H9 (cell line): ENCODE measurements at regions not wholly inside any gene's neighbourhood (a gene's known extent, or its start where the extent isn't known, plus 50 kb on each side); places are given as distances from the start of the nearest gene placed in this dataset.

Experiments
- DNase-seq: peaks from one replicate; pipeline ENCODE4 v3.0.0-alpha.2; 2017
- H2AFZ ChIP-seq: one replicate; pipeline ENCODE4 v1.6.1; 2013; ENCODE audit warnings: mild to moderate bottlenecking, low read length, control low read depth, moderate library complexity
- H2AK5ac ChIP-seq: 2 replicates; pipeline ENCODE4 v1.6.1; 2013; ENCODE audit warnings: low read length, control low read depth, mixed read lengths; ENCODE audit not compliant: insufficient read length
- H2BK120ac ChIP-seq: one replicate; pipeline ENCODE4 v1.6.1; 2013; ENCODE audit warnings: low read depth, mild to moderate bottlenecking, low read length, control low read depth, inconsistent platforms; ENCODE audit not compliant: poor library complexity, severe bottlenecking
- H2BK12ac ChIP-seq: 2 replicates; pipeline ENCODE4 v1.6.1; 2013; ENCODE audit warnings: low read length, control low read depth, mixed read lengths, low read depth; ENCODE audit not compliant: insufficient read length
- H2BK15ac ChIP-seq: 2 replicates; pipeline ENCODE4 v1.6.1; 2013; ENCODE audit warnings: low read depth, low read length, control low read depth
- H2BK20ac ChIP-seq: one replicate; pipeline ENCODE4 v1.6.1; 2013; ENCODE audit warnings: low read depth, mild to moderate bottlenecking, low read length, control low read depth, inconsistent platforms; ENCODE audit not compliant: poor library complexity, severe bottlenecking
- H2BK5ac ChIP-seq: 2 replicates; pipeline ENCODE4 v1.6.1; 2013; ENCODE audit warnings: low read length, control low read depth, mixed read lengths; ENCODE audit not compliant: insufficient read length
- H3K14ac ChIP-seq: 2 replicates; pipeline ENCODE4 v1.6.1; 2013; ENCODE audit warnings: low read length, control low read depth; ENCODE audit not compliant: insufficient read depth
- H3K18ac ChIP-seq: 2 replicates; pipeline ENCODE4 v1.6.1; 2013; ENCODE audit warnings: low read depth, mild to moderate bottlenecking, mixed read lengths, low read length, control low read depth; ENCODE audit not compliant: insufficient read length
- H3K23ac ChIP-seq: 2 replicates; pipeline ENCODE4 v1.6.1; 2013; ENCODE audit warnings: low read length, control low read depth, mixed read lengths, low read depth; ENCODE audit not compliant: insufficient read length
- H3K23me2 ChIP-seq: 2 replicates; pipeline ENCODE4 v1.6.1; 2013; ENCODE audit warnings: low read depth, mild to moderate bottlenecking, mixed read lengths, low read length, control low read depth; ENCODE audit not compliant: insufficient read length, poor library complexity, severe bottlenecking
- H3K27ac ChIP-seq: 2 replicates; pipeline ENCODE4 v1.5.1; 2013; ENCODE audit warnings: low read length, control low read depth, mixed read lengths, low read depth; ENCODE audit not compliant: insufficient read length
- H3K27me3 ChIP-seq: 2 replicates; pipeline ENCODE4 v1.6.1; 2013; ENCODE audit warnings: low read length, control low read depth, inconsistent platforms; ENCODE audit not compliant: insufficient read depth
- H3K4ac ChIP-seq: 2 replicates; pipeline ENCODE4 v1.6.1; 2013; ENCODE audit warnings: low read depth, mild to moderate bottlenecking, control low read depth, inconsistent platforms, low read length, moderate library complexity
- H3K4me1 ChIP-seq: 2 replicates; pipeline ENCODE4 v1.6.1; 2013; ENCODE audit warnings: low read length, control low read depth, inconsistent platforms; ENCODE audit not compliant: insufficient read depth
- H3K4me2 ChIP-seq: 2 replicates; pipeline ENCODE4 v1.6.1; 2013; ENCODE audit warnings: low read length, control low read depth, mixed read lengths; ENCODE audit not compliant: insufficient read length, insufficient read depth
- H3K56ac ChIP-seq: 2 replicates; pipeline ENCODE4 v1.6.1; 2013; ENCODE audit warnings: low read depth, mild to moderate bottlenecking, mixed read lengths, low read length, control low read depth; ENCODE audit not compliant: insufficient read length
- H3K79me1 ChIP-seq: 2 replicates; pipeline ENCODE4 v1.6.1; 2013; ENCODE audit warnings: low read depth, mild to moderate bottlenecking, moderate library complexity, low read length, control low read depth, inconsistent platforms; ENCODE audit not compliant: insufficient read depth, poor library complexity, severe bottlenecking
- H3K79me2 ChIP-seq: 2 replicates; pipeline ENCODE4 v1.6.1; 2013; ENCODE audit warnings: low read length, control low read depth, inconsistent platforms; ENCODE audit not compliant: insufficient read depth
- H3K9ac ChIP-seq: 2 replicates; pipeline ENCODE4 v1.6.1; 2013; ENCODE audit warnings: low read length, control low read depth, mixed read lengths; ENCODE audit not compliant: insufficient read length; ENCODE audit errors: extremely low read depth
- H3K9me3 ChIP-seq: one replicate; pipeline ENCODE4 v1.6.1; 2013; ENCODE audit warnings: low read depth, low read length, inconsistent platforms; ENCODE audit not compliant: control insufficient read depth
- H3T11ph ChIP-seq: one replicate; pipeline ENCODE4 v1.6.1; 2013; ENCODE audit warnings: mild to moderate bottlenecking, low read length, control low read depth, inconsistent platforms
- H4K20me1 ChIP-seq: one replicate; pipeline ENCODE4 v1.6.1; 2013; ENCODE audit not compliant: control insufficient read depth, insufficient read length, insufficient read depth
- H4K5ac ChIP-seq: 2 replicates; pipeline ENCODE4 v1.6.1; 2013; ENCODE audit warnings: low read depth, mild to moderate bottlenecking, mixed read lengths, low read length, control low read depth; ENCODE audit not compliant: insufficient read length
- H4K8ac ChIP-seq: replicated peaks from 2 replicates; pipeline ENCODE4 v1.6.1; 2013; ENCODE audit warnings: low read length, control low read depth, mixed read lengths, low read depth; ENCODE audit not compliant: insufficient read length
- H4K91ac ChIP-seq: 2 replicates; pipeline ENCODE4 v1.6.1; 2013; ENCODE audit warnings: low read depth, mild to moderate bottlenecking, moderate library complexity, mixed read lengths, low read length, control low read depth; ENCODE audit not compliant: insufficient read length
- H3K27ac Mint-ChIP-seq, 3 experiments: 2 replicates in 2 of 3; 3 replicates in 1 of 3; pipeline ENCODE4 v1.8.0; 2020 to 2021; ENCODE audit warnings: mixed read lengths in 3 of 3, mild to moderate bottlenecking in 1 of 3, moderate library complexity in 1 of 3
- H3K27me3 Mint-ChIP-seq: 2 replicates; pipeline ENCODE4 v1.8.0; 2021; ENCODE audit warnings: low read depth, mild to moderate bottlenecking, moderate library complexity, mixed read lengths
- H3K36me3 Mint-ChIP-seq, 3 experiments: 2 replicates in 2 of 3; 3 replicates in 1 of 3; pipeline ENCODE4 v1.8.0; 2020 to 2021; ENCODE audit warnings: low read depth in 3 of 3, mixed read lengths in 3 of 3; ENCODE audit not compliant: insufficient read depth in 1 of 3
- H3K4me1 Mint-ChIP-seq, 2 experiments: 2 replicates each; pipeline ENCODE4 v1.8.0; 2020; ENCODE audit warnings: mixed read lengths in 2 of 2
- H3K4me3 Mint-ChIP-seq, 2 experiments: 2 replicates in 1 of 2; 3 replicates in 1 of 2; pipeline ENCODE4 v1.8.0; 2020 to 2021; ENCODE audit warnings: mild to moderate bottlenecking in 2 of 2, mixed read lengths in 2 of 2, moderate library complexity in 1 of 2
- H3K9me3 Mint-ChIP-seq, 2 experiments: 2 replicates in 1 of 2; 3 replicates in 1 of 2; pipeline ENCODE4 v1.8.0; 2020; ENCODE audit warnings: mild to moderate bottlenecking in 2 of 2, mixed read lengths in 2 of 2, moderate library complexity in 1 of 2
- WGBS: extraction: QIAGEN DNeasy Blood & Tissue Kit; methylation state at CpG from one replicate; pipeline ENCODE4 v1.1.7; 2013; ENCODE audit warnings: missing lambda C conversion rate, low lambda C conversion rate, mixed read lengths; ENCODE audit not compliant: insufficient read length; ENCODE audit errors: extremely low coverage; 5-methylcytosine and 5-hydroxymethylcytosine counted together
- TF ChIP-seq, protein P1 (sequence below): fragments of 200-600 bp; sonication (generic); conservative IDR thresholded peaks from 3 replicates; pipeline ENCODE4 v1.8.0; 2021; ENCODE audit warnings: antibody characterized with exemption, mild to moderate bottlenecking

DNA sequence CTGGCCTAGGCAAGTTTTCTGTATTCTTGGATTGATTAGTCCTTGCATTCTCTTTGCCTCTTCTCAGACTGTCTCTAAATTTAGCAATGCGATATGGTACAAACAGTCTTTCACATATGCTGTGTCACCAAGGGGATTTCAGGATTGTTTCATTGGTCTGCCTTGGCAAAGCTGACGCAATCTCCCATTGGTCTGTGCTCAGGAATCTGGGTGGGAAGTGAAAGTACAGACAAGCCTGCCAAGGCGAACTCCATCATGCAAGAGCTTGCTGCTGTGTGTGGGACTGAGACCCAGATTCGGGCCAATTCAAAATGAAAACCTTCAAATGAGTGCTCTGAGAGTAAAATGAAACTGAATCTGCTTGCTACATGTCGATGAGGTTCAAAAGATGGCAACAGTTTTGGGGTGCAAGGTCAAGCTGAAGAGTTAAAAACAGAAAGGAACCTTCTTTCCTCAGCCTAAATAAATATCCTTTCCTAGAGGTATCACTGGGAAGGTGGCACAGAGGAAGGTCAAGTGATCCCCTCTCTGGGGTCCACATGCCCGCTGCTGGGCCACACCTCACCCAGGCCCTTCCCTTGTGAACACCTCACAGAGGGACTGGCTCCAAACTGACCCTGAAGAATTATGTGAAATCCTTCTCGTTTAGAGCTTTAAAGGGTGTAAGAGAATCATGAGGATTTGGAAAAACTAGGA lies 198.8 kb upstream of the PREP start:
- Mint-ChIP-seq H3K9me3 (no peaks in the 10 kb centered on the region), H3K27me3 (no peaks in the 10 kb centered on the region), H3K4me3 (no peak overlapping the region), H3K36me3 (no peaks in the 10 kb centered on the region), H3K4me1 (peaks cover 10 to 26% of the 10 kb centered on the region in 2 experiments), H3K27ac (0 out of 7 replicates have a peak overlapping the region, but pooled peaks of 1 of the 3 experiments have one; percentile 5)
- Histone ChIP-seq H3K4me2 (no peak overlapping the region), H2BK15ac (no peak overlapping the region), H3K23me2 (no peaks in the 10 kb centered on the region), H3K4me1 (no peaks in the 10 kb centered on the region), H4K8ac (no peak overlapping the region), H3K79me2 (no peaks in the 10 kb centered on the region), H2BK12ac (no peak overlapping the region), H3K27me3 (no peaks in the 10 kb centered on the region), H4K5ac (no peak overlapping the region), H3K14ac (no peak overlapping the region), H2AK5ac (no peak overlapping the region), H3K4ac (no peak overlapping the region), H3K27ac (no peak overlapping the region), H2BK120ac (no peak overlapping the region), H3K9ac (no peak overlapping the region), H3T11ph (peak overlapping the region; percentile 43), H2AFZ (no peak overlapping the region), H3K79me1 (no peaks in the 10 kb centered on the region), H3K9me3 (no peaks in the 10 kb centered on the region), H4K20me1 (no peaks in the 10 kb centered on the region), H2BK5ac (no peak overlapping the region), H2BK20ac (no peak overlapping the region), H4K91ac (no peak overlapping the region), H3K56ac (no peak overlapping the region), H3K18ac (no peak overlapping the region), H3K23ac (no peak overlapping the region)
- TF ChIP-seq, protein P1, sequence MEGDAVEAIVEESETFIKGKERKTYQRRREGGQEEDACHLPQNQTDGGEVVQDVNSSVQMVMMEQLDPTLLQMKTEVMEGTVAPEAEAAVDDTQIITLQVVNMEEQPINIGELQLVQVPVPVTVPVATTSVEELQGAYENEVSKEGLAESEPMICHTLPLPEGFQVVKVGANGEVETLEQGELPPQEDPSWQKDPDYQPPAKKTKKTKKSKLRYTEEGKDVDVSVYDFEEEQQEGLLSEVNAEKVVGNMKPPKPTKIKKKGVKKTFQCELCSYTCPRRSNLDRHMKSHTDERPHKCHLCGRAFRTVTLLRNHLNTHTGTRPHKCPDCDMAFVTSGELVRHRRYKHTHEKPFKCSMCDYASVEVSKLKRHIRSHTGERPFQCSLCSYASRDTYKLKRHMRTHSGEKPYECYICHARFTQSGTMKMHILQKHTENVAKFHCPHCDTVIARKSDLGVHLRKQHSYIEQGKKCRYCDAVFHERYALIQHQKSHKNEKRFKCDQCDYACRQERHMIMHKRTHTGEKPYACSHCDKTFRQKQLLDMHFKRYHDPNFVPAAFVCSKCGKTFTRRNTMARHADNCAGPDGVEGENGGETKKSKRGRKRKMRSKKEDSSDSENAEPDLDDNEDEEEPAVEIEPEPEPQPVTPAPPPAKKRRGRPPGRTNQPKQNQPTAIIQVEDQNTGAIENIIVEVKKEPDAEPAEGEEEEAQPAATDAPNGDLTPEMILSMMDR, result no peak
- WGBS, result no CpG with 5 or more reads among the region's 7 CpGs
- no peak for DNase-seq
